Posterior cingulate gyrus (tissue), 11 donors: ENCODE measurements at regions not wholly inside any gene's neighbourhood (a gene's known extent, or its start where the extent isn't known, plus 50 kb on each side); places are given as distances from the start of the nearest gene placed in this dataset.

Experiments
- DNase-seq, 10 donors: peaks; one replicate each; pipeline versions ENCODE4 v3.0.0 to v3.0.0-alpha.2; 2020 to 2021; ENCODE audit warnings: mixed read lengths in 3 of 10
- intact Hi-C: fragments of 100-400 bp; cut with DNase I; formaldehyde crosslinking; loops from one replicate; pipeline ENCODE4 v1.15.1; 2023

GRCh38 chr3:459311-459670 is 262.7 kb downstream of the CHL1 start:
- DNase-seq, result no peak
- intact Hi-C loops, result no loop called here

DNA sequence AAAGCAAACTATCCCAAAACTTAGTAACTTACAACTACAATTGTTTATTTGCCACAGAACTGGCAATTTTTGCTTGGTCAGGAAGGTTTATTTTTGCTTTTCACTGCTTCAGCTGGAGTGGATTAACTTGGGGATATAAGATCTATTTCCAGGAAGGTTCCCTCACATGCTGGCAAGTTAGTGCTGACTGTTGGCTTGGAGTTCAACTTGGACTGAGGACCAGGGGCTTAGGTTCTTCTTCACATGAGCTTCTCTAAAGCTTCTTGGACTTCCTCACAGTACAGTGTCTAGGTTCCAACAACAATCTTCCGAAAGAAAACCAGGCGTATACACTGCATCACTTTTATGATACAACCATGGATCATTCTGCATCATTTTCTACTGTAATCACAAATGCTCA is 264.4 kb downstream of the CHL1 start:
- DNase-seq, result no peak
- intact Hi-C loops, result no loop called here

DNA sequence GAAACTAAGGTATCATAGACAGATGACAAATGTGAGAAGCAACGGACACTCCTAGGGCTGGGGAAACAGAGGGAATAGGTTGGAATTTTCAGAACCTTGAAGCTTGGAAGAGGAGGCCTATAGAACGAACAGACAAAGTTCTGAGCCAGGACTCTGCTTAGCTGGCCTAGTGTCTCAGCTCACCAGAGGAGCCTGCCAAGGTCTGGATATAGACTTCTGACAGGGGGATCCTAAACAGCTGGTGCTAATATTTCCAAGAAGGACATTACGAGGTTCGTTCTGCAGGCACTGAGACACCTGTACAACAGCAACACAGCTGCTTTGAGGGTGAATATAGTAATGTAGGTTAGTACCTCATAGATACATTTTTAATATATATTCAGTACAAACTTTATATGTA is 266.3 kb downstream of the CHL1 start:
- no peak for DNase-seq
- intact Hi-C loops, result no loop called here

- intact Hi-C loops, result no loop called here
- DNase-seq, result no peak
These were observed 267.0 kb downstream of the CHL1 start for GRCh38 chr3:463252-464192.

DNA sequence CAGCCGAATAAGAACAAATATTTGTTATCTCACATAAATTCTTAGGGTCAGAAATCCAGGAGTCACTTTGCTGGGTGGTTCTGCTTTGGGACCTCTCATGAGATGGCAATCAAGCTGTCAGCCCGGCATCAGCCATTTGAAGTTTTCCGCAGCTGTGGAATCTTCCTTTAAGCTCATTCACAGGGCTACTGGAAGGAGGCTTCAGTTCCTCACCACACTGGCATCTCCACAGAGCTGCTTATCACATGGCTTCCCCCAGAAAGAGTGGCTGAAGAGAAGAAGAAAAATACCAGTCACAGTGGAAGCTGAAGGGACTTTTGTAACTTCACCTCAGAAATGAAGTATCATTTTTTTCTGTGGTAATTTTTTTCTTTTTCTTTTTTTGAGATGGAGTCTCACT is 267.7 kb downstream of the CHL1 start:
- intact Hi-C loops, result no loop called here
- peak in 1 of 10 donors; percentile 81 for DNase-seq

DNA sequence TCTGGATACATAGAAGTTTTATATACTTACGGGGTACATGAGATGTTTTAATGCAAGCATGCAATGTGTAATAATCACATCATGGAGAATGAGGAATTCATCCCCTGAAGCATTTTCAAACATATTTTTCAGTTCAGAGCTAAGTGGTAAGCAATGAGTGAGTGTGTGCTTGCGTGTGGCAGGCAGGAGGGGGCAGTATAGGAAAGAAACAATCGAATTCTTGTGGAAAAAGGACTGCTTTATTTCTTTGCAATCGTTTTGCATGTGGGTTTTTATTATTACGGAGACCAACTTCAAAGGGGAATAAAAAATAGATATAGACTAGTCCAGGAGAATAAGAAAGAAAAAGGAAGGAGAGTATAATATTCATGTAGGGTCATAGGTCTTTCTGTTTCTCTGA is 271.6 kb downstream of the CHL1 start:
- intact Hi-C loops, result no loop called here
- no peak for DNase-seq

DNA sequence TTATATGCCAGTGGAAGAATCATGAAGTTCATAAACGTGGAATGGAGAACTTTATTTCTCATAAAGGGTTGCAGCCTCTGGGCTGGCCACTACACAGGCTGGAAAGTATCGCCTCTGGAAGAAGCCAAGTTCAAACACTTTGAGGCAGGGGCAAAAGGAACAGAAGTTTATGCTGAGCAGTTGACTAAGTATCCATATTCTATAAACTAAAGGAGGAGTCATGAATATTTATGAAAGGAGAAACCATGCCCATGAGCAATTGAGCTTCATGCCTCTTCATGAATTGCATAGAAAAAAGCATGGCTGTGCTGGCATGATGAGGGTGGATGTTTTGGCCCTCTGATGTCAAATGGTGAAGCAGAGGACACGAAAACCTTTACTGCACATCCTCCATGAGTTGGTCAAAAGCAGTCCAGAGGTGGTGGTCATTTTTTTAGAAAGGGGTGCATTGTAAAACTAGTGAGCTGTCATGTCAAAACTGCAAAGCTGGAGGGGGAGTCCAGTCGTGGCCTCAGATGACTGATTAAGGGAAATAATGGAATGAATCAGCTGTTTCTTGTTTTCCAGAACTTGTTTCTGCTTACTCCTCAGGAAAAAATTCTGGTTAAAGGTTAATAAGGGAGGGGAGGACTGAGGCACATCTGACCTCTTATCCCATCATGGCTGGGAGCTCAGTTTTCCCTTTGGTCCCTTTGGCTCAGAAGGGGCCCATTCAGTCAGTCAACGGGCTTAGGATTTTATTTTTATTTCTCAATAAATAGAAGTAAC is 276.7 kb downstream of the CHL1 start:
- DNase-seq, result no peak
- intact Hi-C loops, result no loop called here

DNA sequence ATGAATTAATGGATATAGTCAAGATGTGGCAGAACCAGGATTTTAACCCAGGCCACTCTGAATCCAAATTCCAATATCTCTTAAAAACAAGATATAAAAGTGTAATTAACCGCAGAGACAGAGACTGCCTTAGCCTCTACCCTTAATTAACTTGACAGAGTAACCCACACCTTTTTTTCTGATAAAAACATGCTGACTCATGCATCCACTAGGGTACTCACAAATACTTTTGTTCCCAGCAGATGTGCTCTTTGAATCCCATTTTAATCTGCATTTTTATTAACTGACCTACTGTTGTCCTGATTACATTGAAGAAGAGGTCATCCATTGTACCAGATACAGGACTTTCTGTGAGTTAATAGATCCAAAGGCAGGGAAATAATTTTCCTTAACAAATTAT is 278.3 kb downstream of the CHL1 start:
- no peak for DNase-seq
- intact Hi-C loops, result no loop called here

- intact Hi-C loops, result no loop called here
- DNase-seq, result no peak
These were observed 283.5 kb downstream of the CHL1 start for GRCh38 chr3:480070-480469.

- no peak for DNase-seq
- intact Hi-C loops, result no loop called here
These were observed 284.5 kb downstream of the CHL1 start for GRCh38 chr3:481111-481510.

- no peak for DNase-seq
- intact Hi-C loops, result no loop called here
These were observed 285.1 kb downstream of the CHL1 start for GRCh38 chr3:481680-482079.

GRCh38 chr3:482479-482878 is 285.9 kb downstream of the CHL1 start:
- intact Hi-C loops, result no loop called here
- DNase-seq, result peak in 3 of 10 donors; percentile 47 to 70 (median 67)

DNA sequence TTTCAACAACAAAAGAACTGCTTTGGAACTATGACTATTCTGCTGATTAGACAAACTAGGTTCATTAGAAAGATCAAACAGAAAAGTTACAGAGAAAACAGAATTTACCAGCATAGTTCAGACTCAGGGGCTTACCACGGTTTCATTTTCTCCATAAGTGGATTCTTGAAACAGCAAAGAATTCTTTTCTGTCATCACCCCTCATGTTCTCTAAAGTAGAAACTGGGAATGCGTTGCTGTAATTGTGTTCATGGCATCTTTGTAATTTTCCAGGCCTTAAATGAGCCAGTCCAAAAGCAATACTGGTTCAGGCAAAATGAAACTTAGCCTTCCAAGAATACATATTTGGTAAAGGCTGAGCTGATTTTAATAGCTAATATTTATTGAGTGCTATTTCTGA is 287.8 kb downstream of the CHL1 start:
- no peak for DNase-seq
- intact Hi-C loops, result no loop called here

- intact Hi-C loops, result no loop called here
- DNase-seq, result no peak
These were observed 291.1 kb downstream of the CHL1 start for GRCh38 chr3:487614-488013.

- intact Hi-C loops, result no loop called here
- no peak for DNase-seq
These were observed 296.2 kb downstream of the CHL1 start for GRCh38 chr3:492586-493316.

DNA sequence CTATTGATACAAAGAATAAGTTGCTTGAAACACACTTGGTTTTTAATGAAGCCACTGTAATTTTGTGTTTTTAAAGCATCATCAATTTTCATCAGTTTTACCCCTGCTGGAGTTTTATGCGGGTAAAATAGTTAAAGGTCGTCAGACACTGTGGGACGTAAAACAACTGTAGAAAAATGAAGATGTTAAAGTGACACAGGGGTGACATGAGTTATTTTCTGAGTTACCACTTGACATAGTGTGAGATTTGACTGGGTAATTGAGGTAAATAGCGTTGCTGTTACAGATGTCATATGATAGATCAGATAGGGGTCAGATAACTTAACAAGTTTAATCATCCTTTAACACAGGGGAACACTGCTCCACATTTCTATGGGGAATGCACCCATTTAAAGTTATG is 297.6 kb downstream of the CHL1 start:
- intact Hi-C loops, result no loop called here
- DNase-seq, result no peak

DNA sequence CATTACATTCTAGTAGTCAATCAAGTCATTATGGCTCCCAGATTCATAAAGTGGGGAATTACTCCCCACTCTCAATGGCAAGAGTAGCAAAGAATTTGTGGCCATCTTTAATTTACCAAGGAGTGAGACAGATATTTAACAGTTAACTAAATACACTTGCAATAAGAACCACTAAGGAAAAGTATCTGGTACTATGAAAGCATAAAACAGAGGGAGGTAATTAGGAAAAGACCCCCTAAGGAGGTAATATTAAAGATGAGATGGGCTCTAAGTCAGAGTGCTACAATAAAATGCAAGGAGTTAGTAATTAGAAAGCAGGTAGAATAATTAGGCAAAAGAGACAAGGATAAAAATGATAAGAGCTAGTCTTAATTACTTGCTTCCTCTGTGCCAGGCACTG is 301.9 kb downstream of the CHL1 start:
- DNase-seq, result no peak
- intact Hi-C loops, result no loop called here

DNA sequence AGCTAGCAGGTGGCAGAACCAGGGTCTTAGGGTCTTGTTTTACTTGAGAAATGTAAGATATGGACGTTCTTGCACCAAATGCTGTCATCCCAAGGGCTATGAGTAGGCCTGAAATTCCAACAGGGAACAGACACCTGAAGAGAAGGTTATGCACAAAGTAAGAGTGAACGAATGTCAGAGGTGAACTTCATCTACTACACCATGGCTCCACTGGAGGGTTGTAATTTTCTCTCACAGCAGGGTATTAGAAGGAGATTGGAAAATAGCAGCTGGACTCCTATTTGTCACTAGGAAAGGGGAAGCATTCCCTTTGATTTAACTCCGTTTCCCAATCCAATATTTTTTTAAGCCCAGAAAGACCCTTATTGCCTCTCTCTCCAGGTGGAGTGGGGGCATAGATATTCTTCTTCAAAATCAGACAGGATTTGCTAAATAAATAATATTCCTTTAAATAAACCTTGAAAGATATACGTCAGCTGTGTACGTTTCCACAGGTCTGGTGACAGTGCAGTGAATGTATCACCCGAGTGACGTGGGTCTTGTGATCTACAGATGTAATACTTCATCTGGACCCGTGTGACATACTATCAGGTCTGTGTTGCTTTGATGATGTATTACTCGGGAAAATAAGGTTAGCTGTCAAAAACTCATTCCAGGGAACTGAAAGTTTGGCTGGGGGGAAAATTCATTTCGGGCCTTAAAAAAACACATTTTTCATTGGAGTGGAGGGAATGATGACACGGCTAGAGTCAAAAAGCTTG is 302.6 kb downstream of the CHL1 start:
- DNase-seq, result no peak
- intact Hi-C loops, result no loop called here

DNA sequence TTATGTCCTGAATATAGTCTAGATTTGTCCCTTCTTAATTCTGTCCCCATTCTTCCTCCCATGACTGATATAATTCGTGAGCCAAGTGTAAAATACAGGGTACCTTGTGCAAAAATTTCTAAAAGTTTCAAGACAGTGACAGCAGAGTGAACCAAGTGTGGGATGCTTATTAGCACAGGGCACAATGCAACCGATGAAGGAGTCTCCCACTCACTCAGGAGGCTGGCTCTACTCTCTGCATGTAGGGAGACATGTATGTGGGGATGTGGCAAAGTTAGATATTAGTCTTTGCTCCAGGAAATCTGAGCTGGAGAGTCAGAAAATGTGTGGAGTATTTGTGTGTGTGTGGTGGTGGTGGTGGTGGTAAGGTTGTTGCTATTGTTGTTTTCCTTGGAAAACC is 305.9 kb downstream of the CHL1 start:
- intact Hi-C loops, result no loop called here
- DNase-seq, result no peak

GRCh38 chr3:513301-513700 is 316.7 kb downstream of the CHL1 start:
- no peak for DNase-seq

GRCh38 chr3:514192-514591 is 317.6 kb downstream of the CHL1 start:
- intact Hi-C loops, result no loop called here
- no peak for DNase-seq

More at GRCh38 chr3:513301-513700, 316.7 kb downstream of the CHL1 start:
- intact Hi-C loops, result no loop called here
